B cell (primary cell): ENCODE measurements at regions not wholly inside any gene's neighbourhood (a gene's known extent, or its start where the extent isn't known, plus 50 kb on each side); places are given as distances from the start of the nearest gene placed in this dataset.

Source experiments
- ATAC-seq: fragments of 200-7000 bp; cut with Tn5 transposase; one replicate; pipeline ENCODE4 v1.10.0; 2021; ENCODE audit warnings: low read depth, mild to moderate bottlenecking, moderate number of reproducible peaks, moderate library complexity
- CTCF ChIA-PET: fragments of 350-600 bp; sonication (Branson Sonifier 250); formaldehyde crosslinking; loops from one replicate; lab custom pipeline; 2021; ENCODE audit warnings: antibody characterized with exemption, inconsistent platforms; lab: Charles Lee
- POLR2A ChIA-PET: fragments of 350-600 bp; sonication (Branson Sonifier 250); formaldehyde crosslinking; loops from one replicate; lab custom pipeline; 2021; ENCODE audit warnings: antibody characterized with exemption; lab: Charles Lee
- DNase-seq: peaks from one replicate; pipeline ENCODE4 v3.0.0; 2013
- H2AFZ ChIP-seq: 2 replicates; pipeline ENCODE4 v1.6.1; 2012; ENCODE audit warnings: mild to moderate bottlenecking, low read depth, low read length; ENCODE audit not compliant: insufficient read depth, poor library complexity, severe bottlenecking
- H3K27ac ChIP-seq, 2 donors: 1 replicate in 1 of 2; 2 replicates in 1 of 2; pipeline ENCODE4 v1.5.1; 2012 to 2013; ENCODE audit warnings: low read length in 2 of 2, mild to moderate bottlenecking in 2 of 2, moderate library complexity in 1 of 2
- H3K27me3 ChIP-seq, 4 experiments: fragments of 200-600 bp in 1 of 4; sonication (generic) in 1 of 4; replicated peaks in 1 of 4; 1 replicate in 2 of 4; 2 replicates in 2 of 4; pipeline versions ENCODE4 v1.6.1 to v1.7.0; 2013 to 2016; ENCODE audit warnings: low read length in 3 of 4, mild to moderate bottlenecking in 2 of 4, mixed read lengths in 1 of 4, moderate library complexity in 1 of 4; ENCODE audit not compliant: insufficient read depth in 4 of 4, control insufficient read depth in 3 of 4; ENCODE audit errors: control extremely low read depth in 1 of 4
- H3K36me3 ChIP-seq, 2 experiments: replicated peaks in 1 of 2; 1 replicate in 1 of 2; 2 replicates in 1 of 2; pipeline versions ENCODE4 v1.6.1 to v1.7.1; 2013; ENCODE audit warnings: low read length in 1 of 2; ENCODE audit not compliant: insufficient read depth in 2 of 2, control insufficient read depth in 1 of 2; ENCODE audit errors: control extremely low read depth in 1 of 2, extremely low read depth in 1 of 2
- H3K4me1 ChIP-seq, 2 donors: fragments of 200-600 bp in 1 of 2; sonication (generic) in 1 of 2; 1 replicate in 1 of 2; 2 replicates in 1 of 2; pipeline versions ENCODE4 v1.5.1 to v1.6.1; 2013 to 2017; ENCODE audit warnings: low read length in 2 of 2; ENCODE audit not compliant: control insufficient read depth in 2 of 2, insufficient read depth in 2 of 2
- H3K4me2 ChIP-seq: replicated peaks from 2 replicates; pipeline ENCODE3; 2012; ENCODE audit warnings: mild to moderate bottlenecking, low read depth, low read length; ENCODE audit not compliant: poor library complexity, severe bottlenecking
- H3K4me3 ChIP-seq, 5 experiments: fragments of 200-600 bp in 1 of 5; sonication (generic) in 1 of 5; 1 replicate in 3 of 5; 2 replicates in 2 of 5; pipeline versions ENCODE4 v1.5.1 to v1.7.0; 2011 to 2016; ENCODE audit warnings: low read length in 4 of 5, mild to moderate bottlenecking in 4 of 5, low read depth in 2 of 5, control low read depth in 1 of 5, moderate library complexity in 1 of 5; ENCODE audit not compliant: insufficient read depth in 1 of 5; ENCODE audit errors: control extremely low read depth in 1 of 5, extremely low read depth in 1 of 5
- H3K79me2 ChIP-seq: fragments of 200-600 bp; sonication (generic); one replicate; pipeline ENCODE4 v1.6.0; 2016; ENCODE audit warnings: low read length; ENCODE audit not compliant: control insufficient read depth, insufficient read depth
- H3K9ac ChIP-seq: fragments of 200-600 bp; sonication (generic); 2 replicates; pipeline ENCODE4 v1.6.1; 2017; ENCODE audit warnings: mild to moderate bottlenecking, low read length, moderate library complexity
- H3K9me3 ChIP-seq, 3 donors: one replicate each; pipeline versions ENCODE4 v1.6.1 to v1.7.1; 2013; ENCODE audit warnings: low read length in 2 of 3; ENCODE audit not compliant: control insufficient read depth in 2 of 3, insufficient read depth in 1 of 3; ENCODE audit errors: control extremely low read depth in 1 of 3
- H4K20me1 ChIP-seq: 2 replicates; pipeline ENCODE4 v1.6.0; 2012; ENCODE audit warnings: mild to moderate bottlenecking, low read length; ENCODE audit not compliant: insufficient read depth, control insufficient read depth, poor library complexity, severe bottlenecking
- H3K27ac Mint-ChIP-seq: one replicate; pipeline ENCODE4 v1.8.0; 2021; ENCODE audit warnings: mixed read lengths
- H3K27me3 Mint-ChIP-seq: one replicate; pipeline ENCODE4 v1.8.0; 2021; ENCODE audit warnings: mixed read lengths
- H3K4me1 Mint-ChIP-seq: one replicate; pipeline ENCODE4 v1.8.0; 2021; ENCODE audit warnings: mixed read lengths
- H3K4me3 Mint-ChIP-seq: one replicate; pipeline ENCODE4 v1.8.0; 2021; ENCODE audit warnings: mixed read lengths
- H3K9me3 Mint-ChIP-seq: one replicate; pipeline ENCODE4 v1.8.0; 2022; ENCODE audit warnings: mixed read lengths; ENCODE audit not compliant: insufficient read depth
- EZH2 ChIP-seq: IDR thresholded peaks from 2 replicates; pipeline ENCODE4 v1.6.1; 2012; ENCODE audit warnings: borderline replicate concordance, low read depth, mild to moderate bottlenecking, moderate library complexity, low read length; ENCODE audit not compliant: insufficient read depth, poor library complexity, severe bottlenecking
- WGBS: methylation state at CpG from one replicate; pipeline ENCODE4 v1.1.5; 2013; ENCODE audit warnings: missing lambda C conversion rate; ENCODE audit not compliant: insufficient coverage; 5-methylcytosine and 5-hydroxymethylcytosine counted together
- intact Hi-C: fragments of 100-400 bp; cut with micrococcal nuclease; formaldehyde crosslinking; loops from one replicate; pipeline ENCODE4 v1.10.0; 2022
- TF ChIP-seq, protein P1 (sequence below): fragments of 200-600 bp; IDR thresholded peaks from one replicate; pipeline ENCODE4 v1.8.0; 2022; ENCODE audit warnings: antibody characterized with exemption, mild to moderate bottlenecking

DNA sequence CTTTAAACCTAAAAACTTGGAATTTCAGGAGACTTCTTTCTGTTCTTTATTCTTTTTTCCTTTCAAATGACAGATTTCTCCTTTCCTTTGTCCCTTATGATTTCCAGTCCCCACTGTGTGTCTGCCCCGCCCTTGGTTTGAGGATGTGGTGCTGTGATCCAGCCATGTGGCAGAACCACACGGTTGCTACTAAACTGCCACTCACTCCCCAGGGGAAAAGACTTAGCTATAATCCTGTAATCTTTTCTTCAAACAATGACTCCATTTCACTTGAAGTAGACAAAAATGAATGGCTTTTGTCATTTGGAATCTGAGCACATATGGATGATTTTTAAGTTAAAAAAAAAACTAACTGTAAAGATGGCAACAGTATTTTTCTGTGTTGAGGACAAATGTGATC, 76.2 kb upstream of the STAM2 start:
- H3K4me3 Mint-ChIP-seq, result no peak overlapping the region
- no peaks in the 10 kb centered on the region for H3K4me1 Mint-ChIP-seq
- Histone ChIP-seq H3K36me3 (no peaks in the 10 kb centered on the region), H3K79me2 (no peaks in the 10 kb centered on the region), H3K27ac (no peak overlapping the region), H3K27me3 (no peaks in the 10 kb centered on the region), H3K9ac (no peak overlapping the region), H3K4me3 (no peak overlapping the region), H3K4me2 (no peak overlapping the region), H2AFZ (no peak overlapping the region), H4K20me1 (no peaks in the 10 kb centered on the region), H3K4me1 (no peaks in the 10 kb centered on the region), H3K9me3 (no peaks in the 10 kb centered on the region)
- H3K27me3 Mint-ChIP-seq, result peaks cover 24% of the 10 kb centered on the region
- no peak for ATAC-seq
- POLR2A ChIA-PET, result no interaction called here
- intact Hi-C loops, result no loop called here
- no peak for TF ChIP-seq EZH2
- TF ChIP-seq, protein P1, sequence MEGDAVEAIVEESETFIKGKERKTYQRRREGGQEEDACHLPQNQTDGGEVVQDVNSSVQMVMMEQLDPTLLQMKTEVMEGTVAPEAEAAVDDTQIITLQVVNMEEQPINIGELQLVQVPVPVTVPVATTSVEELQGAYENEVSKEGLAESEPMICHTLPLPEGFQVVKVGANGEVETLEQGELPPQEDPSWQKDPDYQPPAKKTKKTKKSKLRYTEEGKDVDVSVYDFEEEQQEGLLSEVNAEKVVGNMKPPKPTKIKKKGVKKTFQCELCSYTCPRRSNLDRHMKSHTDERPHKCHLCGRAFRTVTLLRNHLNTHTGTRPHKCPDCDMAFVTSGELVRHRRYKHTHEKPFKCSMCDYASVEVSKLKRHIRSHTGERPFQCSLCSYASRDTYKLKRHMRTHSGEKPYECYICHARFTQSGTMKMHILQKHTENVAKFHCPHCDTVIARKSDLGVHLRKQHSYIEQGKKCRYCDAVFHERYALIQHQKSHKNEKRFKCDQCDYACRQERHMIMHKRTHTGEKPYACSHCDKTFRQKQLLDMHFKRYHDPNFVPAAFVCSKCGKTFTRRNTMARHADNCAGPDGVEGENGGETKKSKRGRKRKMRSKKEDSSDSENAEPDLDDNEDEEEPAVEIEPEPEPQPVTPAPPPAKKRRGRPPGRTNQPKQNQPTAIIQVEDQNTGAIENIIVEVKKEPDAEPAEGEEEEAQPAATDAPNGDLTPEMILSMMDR, result no peak
- DNase-seq, result no peak
- CTCF ChIA-PET, result interaction anchor here (1.2 kb wide), 1 partner anchor 8 kb away, joined by 3 read pairs; no protein-coding TSS in a partner anchor
- H3K9me3 Mint-ChIP-seq, result no peaks in the 10 kb centered on the region
- H3K27ac Mint-ChIP-seq, result no peak overlapping the region
- WGBS, result no CpG with 5 or more reads among the region's 2 CpGs

DNA sequence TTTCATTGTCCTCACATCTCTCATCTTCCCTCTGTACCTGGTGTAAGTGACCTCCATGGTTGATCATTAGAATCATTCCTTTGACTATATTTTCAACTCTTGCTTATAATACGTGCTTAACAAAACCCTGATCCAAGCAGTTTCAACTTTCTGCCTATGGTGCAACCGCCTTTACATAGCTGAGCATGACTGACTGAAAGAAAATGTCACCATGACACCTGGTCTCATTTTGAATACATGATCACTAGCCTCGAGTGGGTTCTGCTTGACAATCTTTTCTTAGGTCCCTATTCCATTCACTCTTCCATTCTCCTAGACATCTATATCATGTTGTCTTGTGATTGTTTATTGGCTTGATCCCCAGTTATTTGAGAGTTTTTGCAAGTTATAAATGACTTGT, 78.9 kb upstream of the STAM2 start:
- H2AFZ ChIP-seq, result no peak overlapping the region
- no peak for ATAC-seq
- TF ChIP-seq EZH2, result no peak
- TF ChIP-seq, protein P1, result no peak
- H4K20me1 ChIP-seq, result no peaks in the 10 kb centered on the region
- H3K4me1 ChIP-seq, result no peaks in the 10 kb centered on the region
- H3K9ac ChIP-seq, result no peak overlapping the region
- H3K4me3 ChIP-seq, result no peak overlapping the region
- WGBS, result 100% methylated on average over 3 of the region's 3 CpGs
- DNase-seq, result no peak
- no peak overlapping the region for H3K4me3 Mint-ChIP-seq
- H3K36me3 ChIP-seq, result no peaks in the 10 kb centered on the region
- no peak overlapping the region for H3K4me2 ChIP-seq
- peaks cover 0 to 5% (median 2%) of the 10 kb centered on the region in 4 experiments for H3K27me3 ChIP-seq
- intact Hi-C loops, result no loop called here
- CTCF ChIA-PET, result no interaction called here
- H3K79me2 ChIP-seq, result no peaks in the 10 kb centered on the region
- no peaks in the 10 kb centered on the region for H3K9me3 ChIP-seq
- no peak overlapping the region for H3K27ac Mint-ChIP-seq
- no peak overlapping the region for H3K27ac ChIP-seq
- H3K27me3 Mint-ChIP-seq, result peaks cover 15% of the 10 kb centered on the region
- POLR2A ChIA-PET, result no interaction called here
- H3K9me3 Mint-ChIP-seq, result no peaks in the 10 kb centered on the region
- no peaks in the 10 kb centered on the region for H3K4me1 Mint-ChIP-seq
